ENCODE measurements at regions not wholly inside any gene's neighbourhood (a gene's known extent, or its start where the extent isn't known, plus 50 kb on each side); places are given as distances from the start of the nearest gene placed in this dataset.

- no peak for ATAC-seq
- Histone ChIP-seq H3K27me3 (peaks cover 16% of the 10 kb centered on the region), H3K27ac (no peak overlapping the region), H3K4me1 (no peaks in the 10 kb centered on the region), H3K9me3 (no peaks in the 10 kb centered on the region), H3K4me3 (no peak overlapping the region), H3K36me3 (no peaks in the 10 kb centered on the region)
- no peak for TF ChIP-seq POLR2A (IDR thresholded peaks at IDR 0.05)
- no peak for TF ChIP-seq CTCF (IDR thresholded peaks at IDR 0.05)
- TF ChIP-seq POLR2AphosphoS5 (IDR thresholded peaks at IDR 0.05) = no peak
- TF ChIP-seq EP300 (IDR thresholded peaks at IDR 0.05) = no peak
- WGBS, 2 donors (ENCODE audit: low coverage in 1 of 2) = 53 to 67% methylated on average over 4 of the region's 4 CpGs
Measured at GRCh38 chr19:33953592-33953991, 156.9 kb downstream of the KCTD15 start.

GRCh38 chr19:33954686-33955085, 158.0 kb downstream of the KCTD15 start:
- WGBS, 2 donors (ENCODE audit: low coverage in 1 of 2) = 82 to 100% methylated on average over 1 to 2 of the region's 2 CpGs
- no peak overlapping the region for H3K27ac ChIP-seq
- no peaks in the 10 kb centered on the region for H3K9me3 ChIP-seq
- TF ChIP-seq POLR2A (IDR thresholded peaks at IDR 0.05) = no peak
- no peak for TF ChIP-seq POLR2AphosphoS5 (IDR thresholded peaks at IDR 0.05)
- no peak for TF ChIP-seq CTCF (IDR thresholded peaks at IDR 0.05)
- no peak for TF ChIP-seq EP300 (IDR thresholded peaks at IDR 0.05)
- no peak overlapping the region for H3K4me3 ChIP-seq
- ATAC-seq = no peak
- H3K4me1 ChIP-seq = no peaks in the 10 kb centered on the region
- no peaks in the 10 kb centered on the region for H3K36me3 ChIP-seq
- H3K27me3 ChIP-seq = peaks cover 18% of the 10 kb centered on the region

- H3K4me1 ChIP-seq = no peaks in the 10 kb centered on the region
- TF ChIP-seq EP300 (IDR thresholded peaks at IDR 0.05) = no peak
- TF ChIP-seq CTCF (IDR thresholded peaks at IDR 0.05) = no peak
- no peak for TF ChIP-seq POLR2A (IDR thresholded peaks at IDR 0.05)
- TF ChIP-seq POLR2AphosphoS5 (IDR thresholded peaks at IDR 0.05) = no peak
- H3K9me3 ChIP-seq = no peaks in the 10 kb centered on the region
- H3K27me3 ChIP-seq = peaks cover 29% of the 10 kb centered on the region
- H3K4me3 ChIP-seq = no peak overlapping the region
- H3K27ac ChIP-seq = no peak overlapping the region
- ATAC-seq = no peak
- WGBS, 2 donors (ENCODE audit: low coverage in 1 of 2) = 90% methylated on average over 4 of the region's 6 CpGs; no CpG with 5 or more reads in 1 of the 2 donors
- H3K36me3 ChIP-seq = no peaks in the 10 kb centered on the region
Measured at GRCh38 chr19:33956941-33957340, 160.3 kb downstream of the KCTD15 start.

- Histone ChIP-seq H3K27ac (no peak overlapping the region), H3K36me3 (no peaks in the 10 kb centered on the region), H3K9me3 (no peaks in the 10 kb centered on the region), H3K4me3 (no peak overlapping the region), H3K4me1 (no peaks in the 10 kb centered on the region), H3K27me3 (peaks cover 29% of the 10 kb centered on the region)
- WGBS, 2 donors (ENCODE audit: low coverage in 1 of 2) = 65 to 80% methylated on average over 1 to 2 of the region's 2 CpGs
- no peak for ATAC-seq
- TF ChIP-seq EP300 (IDR thresholded peaks at IDR 0.05) (no peak), POLR2AphosphoS5 (IDR thresholded peaks at IDR 0.05) (no peak), POLR2A (IDR thresholded peaks at IDR 0.05) (no peak), CTCF (IDR thresholded peaks at IDR 0.05) (no peak)
Measured at GRCh38 chr19:33957804-33958203, 161.1 kb downstream of the KCTD15 start.

GRCh38 chr19:33960566-33960965, 163.9 kb downstream of the KCTD15 start:
- H3K27ac ChIP-seq = no peak overlapping the region
- H3K36me3 ChIP-seq = no peaks in the 10 kb centered on the region
- H3K27me3 ChIP-seq = peaks cover 13% of the 10 kb centered on the region
- TF ChIP-seq POLR2A (IDR thresholded peaks at IDR 0.05) (no peak), POLR2AphosphoS5 (IDR thresholded peaks at IDR 0.05) (no peak), EP300 (IDR thresholded peaks at IDR 0.05) (no peak)
- ATAC-seq = no peak
- no peaks in the 10 kb centered on the region for H3K9me3 ChIP-seq
- no peak overlapping the region for H3K4me3 ChIP-seq
- H3K4me1 ChIP-seq = no peaks in the 10 kb centered on the region
- 48 to 67% methylated on average over 3 of the region's 6 CpGs for WGBS, 2 donors (ENCODE audit: low coverage in 1 of 2)

Data from gastroesophageal sphincter (tissue), 4 donors.